Left lobe of liver (tissue), 2 donors: ENCODE measurements at regions not wholly inside any gene's neighbourhood (a gene's known extent, or its start where the extent isn't known, plus 50 kb on each side); places are given as distances from the start of the nearest gene placed in this dataset.

Experiments
- ATAC-seq: fragments of 200-7000 bp; cut with Tn5 transposase; one replicate; pipeline ENCODE4 v1.9.1; 2020; ENCODE audit warnings: mild to moderate bottlenecking, moderate library complexity
- DNase-seq: peaks from one replicate; pipeline ENCODE4 v3.0.0-alpha.2; 2020; ENCODE audit warnings: low spot score
- donor health status: DM: no; HTN: no; CAD: no; lungs with moderate emphysema.
- donor health status: DM: no; HTN: yes; CAD: no.

DNA sequence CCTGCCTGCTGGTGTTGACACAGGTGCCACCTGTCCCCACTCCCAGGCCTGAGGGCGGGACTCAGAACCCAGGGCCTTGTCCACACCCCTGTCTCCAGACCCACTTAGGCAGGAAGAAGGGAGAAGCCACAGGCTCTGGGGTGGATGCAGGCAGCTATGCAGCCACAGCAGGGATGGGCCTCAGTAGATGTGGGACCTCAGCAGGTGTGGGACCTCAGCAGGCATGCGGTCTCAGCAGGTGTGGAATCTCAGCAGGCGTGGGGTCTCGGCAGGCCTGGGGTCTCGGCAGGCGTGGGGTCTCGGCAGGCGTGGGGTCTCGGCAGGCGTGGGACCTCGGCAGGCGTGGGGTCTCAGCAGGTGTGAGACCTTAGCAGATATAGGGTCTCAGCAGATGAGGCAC lies 118.0 kb upstream of the PITRM1 start:
- ATAC-seq: no peak
- no peak for DNase-seq

DNA sequence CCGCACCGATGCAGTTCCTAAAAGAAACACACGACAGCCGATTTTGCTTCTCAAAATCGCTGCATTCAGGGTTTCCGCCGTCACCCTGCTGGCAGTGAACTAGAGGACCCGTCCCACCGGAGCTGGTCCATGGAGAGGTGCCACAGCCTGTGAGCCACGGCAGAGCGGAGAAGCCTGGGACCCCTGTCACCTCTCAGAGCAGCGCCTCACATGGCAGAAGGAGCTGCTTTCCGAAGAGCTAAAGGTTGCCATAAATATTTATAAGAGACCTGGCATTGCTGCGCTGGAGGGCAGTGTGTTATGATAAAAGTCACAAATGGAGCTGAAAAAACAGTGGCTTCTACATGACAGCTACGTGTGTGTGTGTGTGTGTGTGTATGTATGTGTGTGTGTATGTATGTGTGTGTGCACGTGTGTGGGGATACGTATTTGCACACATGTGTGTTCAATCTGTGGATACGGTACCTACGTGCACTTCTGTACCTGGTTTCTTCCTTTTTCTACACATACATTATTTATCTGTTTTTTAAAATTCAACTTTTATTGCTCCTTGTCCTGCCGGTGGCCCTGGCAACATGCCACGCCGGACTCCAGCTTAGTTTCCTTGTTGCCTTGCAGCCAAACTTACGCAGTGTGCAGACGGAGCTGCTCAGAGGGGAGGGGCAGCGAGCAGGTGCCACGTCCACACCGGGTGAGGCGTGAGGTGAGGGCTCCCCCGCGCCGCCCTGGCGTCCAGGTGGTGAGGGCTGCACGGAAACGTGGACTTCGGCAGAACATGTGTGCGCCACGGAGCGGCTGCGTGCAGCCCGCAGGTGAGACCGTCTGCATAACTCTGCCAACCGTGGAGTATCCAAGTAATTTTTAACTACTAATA lies 115.2 kb upstream of the PITRM1 start:
- ATAC-seq (no peak), DNase-seq (no peak)

- DNase-seq (no peak), ATAC-seq (no peak)
These were observed 110.1 kb upstream of the PITRM1 start for GRCh38 chr10:3282674-3283017.

- DNase-seq (no peak), ATAC-seq (no peak)
These were observed 109.5 kb upstream of the PITRM1 start for GRCh38 chr10:3281941-3282673.

DNA sequence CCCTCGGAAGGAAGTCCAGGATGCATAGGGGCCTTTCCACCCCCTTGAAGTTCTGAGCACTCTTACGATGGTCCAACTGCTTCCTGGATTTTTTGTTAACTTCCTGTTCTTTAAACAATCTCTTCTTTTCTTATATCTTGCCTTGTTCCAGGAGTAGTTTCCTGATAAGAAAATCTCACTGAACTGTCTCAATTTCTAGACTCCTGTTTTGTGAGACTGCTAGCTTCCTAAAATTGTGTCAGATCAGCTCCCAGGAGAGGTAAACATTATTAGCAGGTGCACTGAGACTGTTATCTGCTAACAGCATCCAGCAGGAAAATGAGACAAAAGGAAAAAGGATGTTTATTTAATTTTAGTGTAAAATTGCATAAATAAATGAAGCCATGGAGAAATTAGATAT lies 106.2 kb upstream of the PITRM1 start:
- no peak for DNase-seq

DNA sequence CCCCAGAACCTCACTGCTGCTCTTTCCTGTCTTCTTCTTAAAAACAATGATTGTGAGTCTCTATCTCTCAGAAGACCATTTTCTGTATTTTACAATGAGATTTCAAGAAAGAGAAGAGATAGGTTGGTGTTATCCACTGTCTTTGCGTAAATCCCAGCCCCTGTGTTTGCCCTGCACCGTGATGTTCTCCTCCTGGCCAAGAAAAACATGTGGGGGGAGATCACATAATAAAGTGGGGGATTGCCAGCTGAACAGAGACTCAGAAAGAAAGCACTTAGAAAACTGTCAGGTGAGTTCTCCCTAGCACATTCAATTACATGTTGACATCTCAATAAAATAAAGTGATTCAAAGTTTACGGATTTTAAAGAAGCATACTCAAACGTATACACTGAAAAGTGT lies 105.0 kb upstream of the PITRM1 start:
- ATAC-seq: no peak
- no peak for DNase-seq

More for the DNA sequence above, 106.2 kb upstream of the PITRM1 start:
- ATAC-seq: no peak

- no peak for ATAC-seq
- DNase-seq: no peak
These were observed 101.8 kb upstream of the PITRM1 start for GRCh38 chr10:3274414-3274813.

DNA sequence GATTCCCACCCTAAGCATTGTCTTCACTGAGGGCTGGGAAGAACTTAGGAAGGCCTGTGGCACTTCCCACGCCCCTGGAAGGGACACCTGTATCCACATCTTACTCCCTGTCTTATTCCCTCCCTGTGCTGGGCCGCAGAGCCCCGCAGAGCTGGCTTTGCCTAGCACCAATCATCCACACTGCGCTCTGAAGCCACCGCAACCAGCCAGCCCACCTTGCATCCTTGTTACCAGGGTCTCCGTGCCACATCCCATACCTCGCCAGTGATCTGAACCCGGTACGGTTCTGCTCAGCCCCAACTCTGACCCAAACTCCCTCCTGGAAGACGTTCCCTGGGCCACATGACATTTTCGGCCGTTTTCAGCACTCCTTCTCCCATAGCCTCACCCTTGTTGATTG lies 101.4 kb upstream of the PITRM1 start:
- DNase-seq (no peak), ATAC-seq (no peak)

DNA sequence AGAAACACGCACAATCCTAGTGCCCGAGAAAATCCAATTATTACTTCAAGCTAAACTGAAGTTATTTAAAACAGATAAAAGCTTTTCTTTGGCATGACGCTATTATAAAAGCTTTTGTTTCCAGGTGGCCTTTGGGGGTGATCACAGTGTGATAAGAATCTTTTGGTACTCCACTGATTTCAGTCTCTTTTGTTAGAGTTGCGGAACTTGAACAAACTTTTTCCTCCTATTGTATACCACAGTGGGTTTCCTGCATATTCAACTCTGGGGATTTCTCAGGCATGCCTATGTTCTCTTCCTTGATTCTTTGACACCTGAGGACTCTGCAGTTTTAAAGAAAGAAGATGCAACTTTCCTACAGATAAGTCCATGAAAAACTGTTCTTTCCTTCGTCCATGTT lies 99.7 kb upstream of the PITRM1 start:
- no peak for ATAC-seq

DNA sequence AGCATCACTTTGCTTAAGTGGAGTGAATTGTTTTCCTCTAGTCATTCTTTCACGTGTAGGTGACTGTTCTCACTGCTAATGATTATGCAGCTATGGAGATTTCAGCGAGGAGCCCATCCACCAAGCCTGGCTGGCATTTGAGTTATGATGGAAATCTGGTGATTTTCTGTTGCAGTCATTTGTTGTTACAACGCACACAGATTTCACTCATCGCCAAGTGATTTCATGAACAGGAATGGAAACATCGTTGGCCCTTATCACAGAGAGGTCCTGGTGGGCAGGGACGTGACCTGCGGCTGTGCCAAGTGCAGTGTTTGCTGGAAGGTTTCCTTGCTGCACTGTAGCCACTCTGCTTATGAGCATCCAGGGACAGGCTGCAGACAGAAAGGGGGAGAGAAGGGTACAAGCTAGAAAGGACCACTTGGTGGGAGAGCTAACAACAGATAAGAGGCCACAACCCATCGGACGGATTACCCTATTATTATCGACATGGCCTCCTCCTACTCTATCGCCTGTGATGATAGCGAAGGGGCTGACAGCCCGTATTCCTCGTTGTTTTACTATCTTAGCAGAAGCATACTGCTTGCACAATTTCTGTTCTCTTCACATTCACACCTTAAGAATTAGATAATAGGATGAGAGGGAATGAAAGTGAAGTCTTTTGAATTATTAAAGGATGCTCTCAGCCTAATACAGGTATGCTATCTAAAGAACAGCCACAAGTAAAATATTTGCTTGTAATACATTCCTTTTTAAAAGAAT lies 99.0 kb upstream of the PITRM1 start:
- DNase-seq: no peak
- ATAC-seq: no peak

More for the DNA sequence above, 99.7 kb upstream of the PITRM1 start:
- DNase-seq: no peak

GRCh38 chr10:3270577-3271316 lies 98.2 kb upstream of the PITRM1 start:
- ATAC-seq: no peak
- no peak for DNase-seq

DNA sequence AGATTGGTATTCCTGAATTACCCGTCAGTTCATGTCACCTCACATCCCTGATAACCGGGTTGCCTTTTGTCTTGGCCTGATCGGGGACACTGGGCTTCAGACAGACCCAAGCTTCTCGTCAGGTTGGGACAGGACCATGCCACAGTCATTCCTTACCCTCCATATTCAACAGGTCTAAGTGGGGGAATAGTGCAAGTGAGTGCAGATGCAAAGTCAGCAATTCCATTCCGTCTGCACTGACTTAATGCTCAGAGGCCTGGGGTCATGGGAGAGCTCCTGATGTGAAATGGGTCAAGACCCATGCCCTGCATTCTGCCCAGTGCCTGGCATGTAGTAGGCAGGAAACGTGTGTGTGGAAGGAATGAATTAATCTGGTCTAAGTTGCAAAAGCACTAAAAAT lies 95.4 kb upstream of the PITRM1 start:
- DNase-seq (no peak), ATAC-seq (no peak)

DNA sequence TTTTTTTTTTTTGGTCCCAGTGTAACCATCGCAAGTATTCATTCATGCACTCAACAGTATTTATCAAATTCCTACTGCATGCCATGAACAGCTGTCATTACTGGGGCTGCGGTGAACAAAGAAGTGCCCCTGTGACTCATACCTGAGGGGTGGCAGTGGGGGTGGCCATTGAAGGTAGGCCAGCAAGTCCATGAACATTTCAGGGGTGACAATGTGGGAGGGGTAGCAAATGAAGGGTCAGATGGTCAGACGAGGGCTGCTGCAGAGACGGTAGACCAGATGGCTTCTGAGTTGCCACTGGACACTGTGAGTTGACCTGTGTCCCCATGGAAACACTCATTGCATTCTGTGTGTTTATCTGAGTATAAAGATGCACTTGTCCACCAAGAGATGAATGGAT lies 92.5 kb upstream of the PITRM1 start:
- ATAC-seq (no peak), DNase-seq (peak; percentile 12)

DNA sequence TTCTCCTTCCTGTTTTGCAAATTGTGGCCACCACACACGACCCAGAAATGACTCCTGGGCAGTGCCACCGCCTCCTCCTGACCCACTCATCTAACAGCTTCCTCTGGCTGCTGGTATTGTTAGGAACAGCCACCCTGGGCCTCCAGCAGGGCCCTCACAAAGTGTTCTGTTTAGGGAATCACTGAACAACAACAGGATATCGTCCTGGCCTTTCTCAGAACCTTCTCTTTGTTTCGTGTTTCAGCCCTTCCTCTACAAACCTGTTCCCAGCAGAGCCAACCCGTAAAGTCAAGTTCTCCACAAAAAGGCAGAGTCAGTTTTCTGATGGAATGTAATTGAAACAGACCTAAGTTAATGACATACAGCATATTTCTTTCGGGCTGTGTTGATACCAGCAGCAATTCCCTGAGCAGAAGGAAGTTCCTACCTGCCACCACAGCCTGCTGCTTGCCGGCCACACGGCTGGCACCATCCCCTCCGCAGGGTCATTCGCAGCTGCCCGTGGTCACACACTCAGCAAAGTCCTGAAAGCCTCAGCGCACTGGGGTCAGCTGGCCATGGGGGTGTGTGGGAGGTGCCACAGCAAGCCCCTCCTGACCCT lies 91.7 kb upstream of the PITRM1 start:
- ATAC-seq (peak; percentile 44), DNase-seq (peak; percentile 38)

GRCh38 chr10:3263747-3264146 lies 91.2 kb upstream of the PITRM1 start:
- DNase-seq (peak; percentile 19), ATAC-seq (no peak)

DNA sequence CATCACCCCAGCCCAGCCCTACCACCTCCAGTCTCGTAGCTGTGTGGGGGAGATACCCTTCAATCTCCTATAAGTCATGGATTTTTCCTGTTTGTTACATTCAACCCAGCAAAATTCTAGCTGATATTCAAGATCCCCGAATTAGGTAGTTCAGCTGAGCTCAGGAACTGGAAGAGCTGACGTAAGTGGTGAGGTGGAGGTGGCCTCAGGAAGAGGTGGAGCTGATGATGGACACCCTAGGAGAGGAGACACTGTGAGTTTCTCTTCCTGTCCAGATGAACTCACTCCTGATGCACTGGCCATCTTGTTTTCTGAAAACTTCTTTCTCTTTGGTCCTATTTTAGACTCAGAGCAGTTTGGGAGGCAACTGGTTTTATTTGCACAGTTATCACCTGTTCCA lies 90.5 kb upstream of the PITRM1 start:
- DNase-seq: no peak
- ATAC-seq: no peak

GRCh38 chr10:3261921-3262320 lies 89.3 kb upstream of the PITRM1 start:
- ATAC-seq: no peak
- DNase-seq: peak; percentile 7

GRCh38 chr10:3260066-3260834 lies 87.7 kb upstream of the PITRM1 start:
- no peak for DNase-seq
- no peak for ATAC-seq

DNA sequence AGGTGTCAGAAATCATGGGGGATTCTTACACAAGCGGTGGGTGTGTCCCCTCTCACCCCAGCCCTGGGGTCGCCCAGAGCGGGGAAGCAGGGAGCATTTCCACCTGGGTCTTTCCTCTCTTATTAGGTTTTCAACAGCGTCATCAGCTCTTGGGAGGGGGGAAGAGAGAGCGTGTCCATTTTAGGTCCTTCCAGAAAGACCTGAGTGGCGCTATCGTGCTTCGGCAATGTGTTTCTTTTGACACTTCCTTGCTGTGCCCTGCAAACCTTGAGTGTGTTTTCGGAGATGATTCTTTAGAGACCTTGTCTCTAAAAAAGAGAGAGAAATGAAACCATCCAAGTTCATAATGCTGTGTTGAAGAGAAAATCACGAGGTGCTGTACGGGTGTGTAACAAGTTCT lies 86.9 kb upstream of the PITRM1 start:
- ATAC-seq: no peak
- DNase-seq: no peak

- no peak for ATAC-seq
- DNase-seq: no peak
These were observed 85.8 kb upstream of the PITRM1 start for GRCh38 chr10:3258394-3258793.
